PC-3 (cell line): ENCODE measurements at regions not wholly inside any gene's neighbourhood (a gene's known extent, or its start where the extent isn't known, plus 50 kb on each side); places are given as distances from the start of the nearest gene placed in this dataset.
A peak's percentile ranks its signal among the peaks of the same experiment; 100 is the strongest.

Experiments used
- ATAC-seq: fragments of 200-7000 bp; cut with Tn5 transposase; 2 replicates; pipeline ENCODE4 v1.9.1; 2020; ENCODE audit warnings: mild to moderate bottlenecking, moderate library complexity
- BruUV-seq: library from RNA; stranded (reverse); fragments of 400-500 nt; replicated peaks from 2 replicates; lab custom pipeline; 2021; lab: Mats Ljungman, UMichigan
- CTCF ChIA-PET: fragments of 300-600 bp; sonication (Branson Sonifier 250); formaldehyde crosslinking; loops from one replicate; lab custom pipeline; 2022; ENCODE audit warnings: antibody characterized with exemption; lab: Charles Lee
- POLR2A ChIA-PET: fragments of 300-600 bp; sonication (Branson Sonifier 250); formaldehyde crosslinking; loops from one replicate; lab custom pipeline; 2022; ENCODE audit warnings: antibody characterized with exemption; ENCODE audit not compliant: unreplicated experiment; lab: Charles Lee
- DNase-seq: peaks from one replicate; pipeline ENCODE4 v3.0.0-alpha.2; 2015
- H2AFZ ChIP-seq: fragments of 300-600 bp; sonication (generic); 2 replicates; pipeline ENCODE4 v1.6.0; 2016; ENCODE audit warnings: antibody characterized with exemption, low read length
- H3F3A ChIP-seq: fragments of 300-600 bp; sonication (generic); one replicate; pipeline ENCODE4 v1.6.0; 2017; ENCODE audit warnings: antibody characterized with exemption, low read length, control low read depth, mild to moderate bottlenecking; ENCODE audit not compliant: unreplicated experiment
- H3K27ac ChIP-seq: fragments of 300-600 bp; sonication (generic); 2 replicates; pipeline ENCODE4 v1.5.1; 2016; ENCODE audit warnings: mild to moderate bottlenecking, low read length
- H3K27me3 ChIP-seq: fragments of 300-600 bp; sonication (generic); 2 replicates; pipeline ENCODE4 v1.6.1; 2016; ENCODE audit warnings: low read length, mixed read lengths
- H3K36me3 ChIP-seq: fragments of 300-600 bp; sonication (generic); 2 replicates; pipeline ENCODE4 v1.6.1; 2016; ENCODE audit warnings: low read depth, mixed run types, low read length, mixed read lengths
- H3K4me1 ChIP-seq: fragments of 300-600 bp; sonication (generic); 2 replicates; pipeline ENCODE4 v1.5.1; 2016; ENCODE audit warnings: low read length; ENCODE audit not compliant: insufficient read depth
- H3K4me2 ChIP-seq: fragments of 300-600 bp; sonication (generic); 2 replicates; pipeline ENCODE4 v1.6.0; 2016; ENCODE audit warnings: low read length
- H3K4me3 ChIP-seq: fragments of 300-600 bp; sonication (generic); 2 replicates; pipeline ENCODE4 v1.5.1; 2016; ENCODE audit warnings: mild to moderate bottlenecking, low read length, mixed read lengths
- H3K79me2 ChIP-seq: fragments of 300-600 bp; sonication (generic); 2 replicates; pipeline ENCODE4 v1.6.1; 2017; ENCODE audit warnings: low read length, mixed read lengths
- H3K9ac ChIP-seq: fragments of 300-600 bp; sonication (generic); 2 replicates; pipeline ENCODE4 v1.6.0; 2016; ENCODE audit warnings: mild to moderate bottlenecking, low read length
- H3K9me2 ChIP-seq: fragments of 300-600 bp; sonication (generic); replicated peaks from 2 replicates; pipeline ENCODE4 v1.6.1; 2016; ENCODE audit warnings: mixed run types, low read length, mixed read lengths
- H3K9me3 ChIP-seq: fragments of 300-600 bp; sonication (generic); 2 replicates; pipeline ENCODE4 v1.6.1; 2016; ENCODE audit warnings: low read length, mixed read lengths
- H4K20me1 ChIP-seq: fragments of 300-600 bp; sonication (generic); 2 replicates; pipeline ENCODE4 v1.6.1; 2016; ENCODE audit warnings: low read length, mixed read lengths
- EZH2 ChIP-seq: fragments of 300-600 bp; sonication (generic); IDR thresholded peaks from one replicate; pipeline ENCODE4 v1.6.1; 2017; ENCODE audit warnings: antibody characterized with exemption, mild to moderate bottlenecking, low read length; ENCODE audit not compliant: unreplicated experiment
- EZH2phosphoT487 ChIP-seq: fragments of 300-600 bp; sonication (generic); IDR thresholded peaks from 2 replicates; pipeline ENCODE4 v1.6.1; 2018; ENCODE audit warnings: mild to moderate bottlenecking, antibody characterized with exemption, low read length, borderline replicate concordance
- intact Hi-C: fragments of 100-400 bp; cut with micrococcal nuclease; formaldehyde crosslinking; loops from 2 replicates; pipeline ENCODE4 v1.9.0; 2023
- TF ChIP-seq, protein P1 (sequence below): fragments of 300-600 bp; sonication (generic); conservative IDR thresholded peaks from 2 replicates; pipeline ENCODE4 v1.5.1; 2017; ENCODE audit warnings: antibody characterized with exemption, low read depth, mild to moderate bottlenecking, low read length

- no peaks in the 10 kb centered on the region for H3F3A ChIP-seq
- no peak overlapping the region for H3K9ac ChIP-seq
- H3K36me3 ChIP-seq, result no peaks in the 10 kb centered on the region
- intact Hi-C loops, result no loop called here
- H2AFZ ChIP-seq, result no peak overlapping the region
- ATAC-seq, result no peak
- TF ChIP-seq EZH2phosphoT487, result no peak
- TF ChIP-seq, protein P1, sequence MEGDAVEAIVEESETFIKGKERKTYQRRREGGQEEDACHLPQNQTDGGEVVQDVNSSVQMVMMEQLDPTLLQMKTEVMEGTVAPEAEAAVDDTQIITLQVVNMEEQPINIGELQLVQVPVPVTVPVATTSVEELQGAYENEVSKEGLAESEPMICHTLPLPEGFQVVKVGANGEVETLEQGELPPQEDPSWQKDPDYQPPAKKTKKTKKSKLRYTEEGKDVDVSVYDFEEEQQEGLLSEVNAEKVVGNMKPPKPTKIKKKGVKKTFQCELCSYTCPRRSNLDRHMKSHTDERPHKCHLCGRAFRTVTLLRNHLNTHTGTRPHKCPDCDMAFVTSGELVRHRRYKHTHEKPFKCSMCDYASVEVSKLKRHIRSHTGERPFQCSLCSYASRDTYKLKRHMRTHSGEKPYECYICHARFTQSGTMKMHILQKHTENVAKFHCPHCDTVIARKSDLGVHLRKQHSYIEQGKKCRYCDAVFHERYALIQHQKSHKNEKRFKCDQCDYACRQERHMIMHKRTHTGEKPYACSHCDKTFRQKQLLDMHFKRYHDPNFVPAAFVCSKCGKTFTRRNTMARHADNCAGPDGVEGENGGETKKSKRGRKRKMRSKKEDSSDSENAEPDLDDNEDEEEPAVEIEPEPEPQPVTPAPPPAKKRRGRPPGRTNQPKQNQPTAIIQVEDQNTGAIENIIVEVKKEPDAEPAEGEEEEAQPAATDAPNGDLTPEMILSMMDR, result no peak
- TF ChIP-seq EZH2, result no peak
- H3K27me3 ChIP-seq, result no peaks in the 10 kb centered on the region
- H3K27ac ChIP-seq, result no peak overlapping the region
- H3K9me3 ChIP-seq, result no peaks in the 10 kb centered on the region
- no peak overlapping the region for H3K4me2 ChIP-seq
- no peaks in the 10 kb centered on the region for H3K9me2 ChIP-seq
- no TSS peak for BruUV-seq
- ChIA-PET POLR2A (no interaction called here), CTCF (no interaction called here)
- H3K79me2 ChIP-seq, result no peaks in the 10 kb centered on the region
- H3K4me3 ChIP-seq, result no peak overlapping the region
- no peak for DNase-seq
- no peaks in the 10 kb centered on the region for H4K20me1 ChIP-seq
- no peaks in the 10 kb centered on the region for H3K4me1 ChIP-seq
These were observed 714.7 kb downstream of the QKI start for GRCh38 chr6:164129218-164129617.

DNA sequence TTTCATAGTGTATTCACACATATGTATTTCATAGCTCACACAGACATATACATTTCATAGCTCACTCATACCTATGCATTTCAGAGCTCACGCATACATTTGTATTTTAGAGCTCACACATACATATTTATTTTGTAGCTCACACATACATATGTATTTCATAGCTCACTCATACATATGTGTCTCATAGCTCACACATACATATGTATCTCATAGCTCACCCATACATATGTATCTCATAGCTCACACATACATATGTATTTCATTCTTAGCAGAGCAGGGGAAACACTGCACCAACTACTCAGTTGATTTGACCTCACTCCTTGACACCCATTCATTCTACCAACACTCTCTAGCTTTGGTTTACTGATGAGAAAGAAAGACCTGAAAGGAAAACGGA is 713.6 kb downstream of the QKI start:
- Histone ChIP-seq H3K9ac (no peak overlapping the region), H3K27ac (no peak overlapping the region), H3K4me3 (no peak overlapping the region), H3K9me2 (no peaks in the 10 kb centered on the region), H3K79me2 (no peaks in the 10 kb centered on the region), H2AFZ (no peak overlapping the region), H3K27me3 (no peaks in the 10 kb centered on the region), H4K20me1 (no peaks in the 10 kb centered on the region), H3K4me1 (no peaks in the 10 kb centered on the region), H3K36me3 (no peaks in the 10 kb centered on the region), H3F3A (no peaks in the 10 kb centered on the region), H3K9me3 (no peaks in the 10 kb centered on the region), H3K4me2 (no peak overlapping the region)
- no peak for ATAC-seq
- ChIA-PET CTCF (no interaction called here), POLR2A (no interaction called here)
- TF ChIP-seq, protein P1, result no peak
- TF ChIP-seq EZH2 (no peak), EZH2phosphoT487 (no peak)
- DNase-seq, result no peak
- intact Hi-C loops, result no loop called here
- no TSS peak for BruUV-seq

- no peaks in the 10 kb centered on the region for H3K4me1 ChIP-seq
These were observed 710.5 kb downstream of the QKI start for GRCh38 chr6:164124986-164125385.

More at GRCh38 chr6:164124986-164125385, 710.5 kb downstream of the QKI start:
- CTCF ChIA-PET, result no interaction called here
- TF ChIP-seq EZH2phosphoT487 (no peak), EZH2 (no peak)
- TF ChIP-seq, protein P1, result no peak
- no peak overlapping the region for H2AFZ ChIP-seq
- H3K9me2 ChIP-seq, result no peaks in the 10 kb centered on the region
- DNase-seq (peak; percentile 19), ATAC-seq (no peak)
- no peak overlapping the region for H3K27ac ChIP-seq
- no peaks in the 10 kb centered on the region for H4K20me1 ChIP-seq
- no peaks in the 10 kb centered on the region for H3K9me3 ChIP-seq
- no peaks in the 10 kb centered on the region for H3K27me3 ChIP-seq
- intact Hi-C loops, result no loop called here
- H3F3A ChIP-seq, result no peaks in the 10 kb centered on the region
- POLR2A ChIA-PET, result no interaction called here
- H3K4me3 ChIP-seq, result no peak overlapping the region
- BruUV-seq, result no TSS peak
- no peaks in the 10 kb centered on the region for H3K36me3 ChIP-seq
- no peak overlapping the region for H3K4me2 ChIP-seq
- no peaks in the 10 kb centered on the region for H3K79me2 ChIP-seq
- no peak overlapping the region for H3K9ac ChIP-seq
